Keratinocyte (primary cell): ENCODE measurements at regions not wholly inside any gene's neighbourhood (a gene's known extent, or its start where the extent isn't known, plus 50 kb on each side); places are given as distances from the start of the nearest gene placed in this dataset.

Source experiments
- CTCF ChIP-seq, 3 experiments: IDR thresholded peaks in 1 of 3; conservative IDR thresholded peaks in 1 of 3; optimal IDR thresholded peaks in 1 of 3; 2 replicates in 2 of 3; 3 replicates in 1 of 3; pipeline versions ENCODE3 to v1.5.1; 2011; ENCODE audit warnings: low read length in 3 of 3, mild to moderate bottlenecking in 3 of 3, moderate library complexity in 2 of 3, control low read depth in 1 of 3, inconsistent platforms in 1 of 3; ENCODE audit not compliant: insufficient read depth in 2 of 3; ENCODE audit errors: extremely low read depth in 1 of 3
- EZH2 ChIP-seq: IDR thresholded peaks from one replicate; pipeline ENCODE4 v1.6.1; 2012; ENCODE audit warnings: inconsistent platforms, mild to moderate bottlenecking, low read length, moderate library complexity

- TF ChIP-seq CTCF (optimal IDR thresholded peaks at IDR 0.05 in 1 of 3, IDR thresholded peaks at IDR 0.05 in 1 of 3, conservative IDR thresholded peaks at IDR 0.05 in 1 of 3; ENCODE audit: extremely low read depth in 1 of 3, insufficient read depth in 2 of 3, low read length in 3 of 3) (no peak), EZH2 (no peak)
Measured at GRCh38 chr7:12131122-12131521, 80.0 kb upstream of the TMEM106B start.
